ENCODE measurements at regions not wholly inside any gene's neighbourhood (a gene's known extent, or its start where the extent isn't known, plus 50 kb on each side); places are given as distances from the start of the nearest gene placed in this dataset.
"Not testable (repeated sequence)": the region's sequence is repeated elsewhere in the genome, so short reads cannot be mapped to it uniquely, and the experiment has no call there.

DNA sequence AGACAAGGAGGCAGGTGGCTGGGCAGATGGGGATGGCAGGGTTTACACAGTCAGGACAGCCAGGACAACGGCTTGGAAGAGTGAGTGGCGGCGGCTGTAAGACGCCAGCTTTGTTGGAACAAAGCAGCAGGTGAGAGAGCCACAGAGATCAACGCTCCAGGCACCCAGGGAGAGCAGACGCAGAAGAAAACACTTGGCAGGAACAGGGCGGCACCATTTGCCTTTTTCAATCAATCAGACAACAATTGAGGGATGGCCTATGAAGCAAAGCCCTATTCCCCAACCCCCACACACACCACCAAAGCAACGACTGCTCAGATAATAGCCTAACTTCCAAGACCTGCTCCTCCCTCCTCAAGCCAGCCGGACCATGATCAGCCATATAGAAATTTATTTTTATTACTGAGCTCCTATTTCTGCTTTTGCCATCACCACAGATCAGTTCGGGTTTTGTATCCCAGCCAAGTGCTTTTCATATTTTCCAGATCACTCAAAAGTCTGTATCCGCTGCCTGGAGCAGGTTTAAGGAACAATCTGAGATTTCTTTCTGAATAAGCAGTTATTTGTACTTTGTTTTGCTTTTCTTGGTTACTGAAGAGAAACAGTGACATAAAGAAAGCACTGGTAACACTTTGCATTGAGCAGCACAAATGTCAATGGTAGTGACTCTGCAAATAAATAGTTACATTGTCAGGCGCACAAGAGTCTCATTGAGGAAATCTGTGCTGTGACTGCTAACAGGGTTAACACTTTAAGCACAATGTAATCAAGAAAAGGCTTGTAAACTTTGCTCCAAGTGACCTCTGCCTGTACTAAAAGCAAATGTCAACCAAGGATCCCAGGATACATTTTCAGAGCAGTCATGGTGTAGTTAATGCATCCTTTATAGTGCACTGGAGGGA lies 81.8 kb upstream of the RBPJ start:
- TF ChIP-seq, protein P1, sequence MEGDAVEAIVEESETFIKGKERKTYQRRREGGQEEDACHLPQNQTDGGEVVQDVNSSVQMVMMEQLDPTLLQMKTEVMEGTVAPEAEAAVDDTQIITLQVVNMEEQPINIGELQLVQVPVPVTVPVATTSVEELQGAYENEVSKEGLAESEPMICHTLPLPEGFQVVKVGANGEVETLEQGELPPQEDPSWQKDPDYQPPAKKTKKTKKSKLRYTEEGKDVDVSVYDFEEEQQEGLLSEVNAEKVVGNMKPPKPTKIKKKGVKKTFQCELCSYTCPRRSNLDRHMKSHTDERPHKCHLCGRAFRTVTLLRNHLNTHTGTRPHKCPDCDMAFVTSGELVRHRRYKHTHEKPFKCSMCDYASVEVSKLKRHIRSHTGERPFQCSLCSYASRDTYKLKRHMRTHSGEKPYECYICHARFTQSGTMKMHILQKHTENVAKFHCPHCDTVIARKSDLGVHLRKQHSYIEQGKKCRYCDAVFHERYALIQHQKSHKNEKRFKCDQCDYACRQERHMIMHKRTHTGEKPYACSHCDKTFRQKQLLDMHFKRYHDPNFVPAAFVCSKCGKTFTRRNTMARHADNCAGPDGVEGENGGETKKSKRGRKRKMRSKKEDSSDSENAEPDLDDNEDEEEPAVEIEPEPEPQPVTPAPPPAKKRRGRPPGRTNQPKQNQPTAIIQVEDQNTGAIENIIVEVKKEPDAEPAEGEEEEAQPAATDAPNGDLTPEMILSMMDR (IDR thresholded peaks at IDR 0.05; ENCODE audit: insufficient read depth, low read depth, low read length): no peak
- ChIA-PET CTCF (interaction anchor here (0.6 to 1.7 kb wide), 2 partner anchors 59 to 78 kb away, joined by 3 to 5 read pairs; no protein-coding TSS in a partner anchor), POLR2A (no interaction called here)
- no peaks in the 10 kb centered on the region for H3K36me3 ChIP-seq (ENCODE audit: control insufficient read depth, insufficient read depth, low read length)
- H3K27me3 ChIP-seq (ENCODE audit: control insufficient read depth, insufficient read depth, low read length): no peaks in the 10 kb centered on the region
- DNase-seq (ENCODE audit: low read depth): no peak
- no peak overlapping the region for H3K4me3 ChIP-seq (ENCODE audit: low read depth, low read length)

DNA sequence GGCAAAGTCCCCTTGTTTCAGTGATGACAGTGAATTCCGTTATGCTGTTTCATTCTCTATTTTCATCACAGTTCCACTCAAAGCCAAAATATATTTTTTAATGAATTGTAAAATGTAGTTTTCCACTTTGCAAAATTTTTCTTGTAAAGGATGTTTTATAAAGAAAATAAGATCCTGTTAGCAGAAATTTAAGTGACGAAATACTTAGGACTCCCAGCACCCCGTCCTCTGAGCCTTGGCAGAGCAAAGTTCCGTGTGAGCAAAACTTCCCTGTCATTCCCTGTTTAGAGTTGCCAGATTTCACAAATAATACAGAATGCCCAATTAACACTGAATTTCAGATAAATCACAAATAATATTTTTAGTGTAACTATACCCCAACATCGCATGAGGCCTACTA lies 81.0 kb upstream of the RBPJ start:
- no peak for DNase-seq (ENCODE audit: low read depth)
- H3K36me3 ChIP-seq (ENCODE audit: control insufficient read depth, insufficient read depth, low read length): no peaks in the 10 kb centered on the region
- CTCF ChIA-PET: no interaction called here
- no peak overlapping the region for H3K4me3 ChIP-seq (ENCODE audit: low read depth, low read length)
- POLR2A ChIA-PET: no interaction called here
- H3K27me3 ChIP-seq (ENCODE audit: control insufficient read depth, insufficient read depth, low read length): no peaks in the 10 kb centered on the region
- TF ChIP-seq, protein P1 (IDR thresholded peaks at IDR 0.05; ENCODE audit: insufficient read depth, low read depth, low read length): no peak

DNA sequence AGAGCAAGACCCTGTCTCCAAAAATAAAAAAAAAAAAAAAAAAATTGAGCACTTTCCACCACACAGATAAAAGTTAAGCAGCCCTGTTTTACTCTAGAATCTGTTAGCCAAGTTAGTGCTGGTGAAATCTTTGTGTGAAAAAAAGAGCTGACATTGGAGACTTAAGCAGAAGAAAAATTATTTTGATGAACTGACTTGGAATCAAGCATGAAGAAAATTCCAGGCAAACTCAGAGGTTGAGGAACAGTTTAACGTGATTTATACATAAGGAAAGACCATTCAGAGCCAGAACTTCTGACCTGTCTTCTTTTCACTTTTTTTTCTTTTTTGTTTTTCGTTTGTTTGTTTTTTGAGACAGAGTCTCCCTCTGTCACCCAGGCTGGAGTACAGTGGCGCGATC lies 79.6 kb upstream of the RBPJ start:
- ChIA-PET CTCF (no interaction called here), POLR2A (no interaction called here)
- no peak overlapping the region for H3K4me3 ChIP-seq (ENCODE audit: low read depth, low read length)
- TF ChIP-seq, protein P1 (IDR thresholded peaks at IDR 0.05; ENCODE audit: insufficient read depth, low read depth, low read length): no peak
- H3K36me3 ChIP-seq (ENCODE audit: control insufficient read depth, insufficient read depth, low read length): no peaks in the 10 kb centered on the region
- DNase-seq (ENCODE audit: low read depth): no peak
- H3K27me3 ChIP-seq (ENCODE audit: control insufficient read depth, insufficient read depth, low read length): no peaks in the 10 kb centered on the region

DNA sequence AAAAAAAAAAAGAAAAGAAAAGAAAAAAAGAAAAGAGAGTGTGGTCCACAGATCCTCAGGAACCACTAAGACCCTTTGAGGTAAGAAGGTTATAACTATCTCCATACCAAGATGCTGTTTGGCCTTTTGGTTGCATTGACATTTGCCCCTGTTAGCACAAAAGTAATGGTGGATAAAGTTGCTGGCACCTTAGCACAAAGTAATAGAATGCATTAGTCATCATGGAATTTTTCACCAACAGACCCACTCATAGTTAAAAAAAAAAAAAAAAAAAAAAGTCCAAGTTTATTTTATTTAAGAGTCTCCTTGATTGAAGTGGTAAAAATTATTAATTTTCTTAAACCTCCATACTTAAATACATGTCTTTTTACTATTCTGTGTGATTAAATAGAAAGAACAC lies 78.4 kb upstream of the RBPJ start:
- ChIA-PET POLR2A (no interaction called here), CTCF (no interaction called here)
- Histone ChIP-seq H3K36me3 (ENCODE audit: control insufficient read depth, insufficient read depth, low read length) (no peaks in the 10 kb centered on the region), H3K27me3 (ENCODE audit: control insufficient read depth, insufficient read depth, low read length) (no peaks in the 10 kb centered on the region), H3K4me3 (ENCODE audit: low read depth, low read length) (no peak overlapping the region)
- no peak for DNase-seq (ENCODE audit: low read depth)
- TF ChIP-seq, protein P1 (IDR thresholded peaks at IDR 0.05; ENCODE audit: insufficient read depth, low read depth, low read length): no peak

DNA sequence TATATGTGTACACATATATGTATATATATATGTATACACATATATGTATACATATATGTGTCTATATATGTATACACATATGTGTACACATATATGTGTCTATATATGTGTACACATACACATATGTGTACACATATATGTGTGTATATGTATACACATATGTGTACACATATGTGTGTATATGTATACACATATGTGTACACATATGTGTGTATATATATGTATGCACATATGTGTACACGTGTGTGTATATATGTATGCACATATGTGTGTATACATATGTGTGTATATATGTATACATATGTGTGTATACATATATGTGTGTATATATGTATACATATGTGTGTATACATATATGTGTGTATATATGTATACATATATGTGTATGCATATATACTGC lies 76.7 kb upstream of the RBPJ start:
- POLR2A ChIA-PET; DNase-seq (ENCODE audit: low read depth); H3K36me3 ChIP-seq (ENCODE audit: control insufficient read depth, insufficient read depth, low read length); H3K4me3 ChIP-seq (ENCODE audit: low read depth, low read length); H3K27me3 ChIP-seq (ENCODE audit: control insufficient read depth, insufficient read depth, low read length); CTCF ChIA-PET: not testable (repeated sequence)

DNA sequence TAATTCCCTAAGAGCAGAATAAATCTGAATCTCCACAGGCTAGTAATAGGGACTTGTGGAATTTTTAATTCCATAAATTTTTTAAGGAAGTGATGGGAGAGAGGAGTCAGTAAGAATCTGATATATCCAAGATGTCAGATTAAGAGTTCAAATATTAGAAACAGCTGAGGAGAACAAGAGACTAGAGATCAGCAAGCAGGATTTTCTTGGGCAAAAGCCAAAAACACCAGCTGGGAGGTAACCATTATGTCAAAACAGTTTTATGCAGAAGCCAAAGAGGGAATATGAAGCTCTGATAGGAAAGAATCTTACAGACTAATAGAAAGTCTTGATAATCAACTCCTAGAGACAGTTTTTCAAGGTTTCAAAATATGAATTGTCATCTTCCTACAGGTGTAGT lies 72.2 kb upstream of the RBPJ start:
- CTCF ChIA-PET: no interaction called here
- H3K36me3 ChIP-seq (ENCODE audit: control insufficient read depth, insufficient read depth, low read length): no peaks in the 10 kb centered on the region
- H3K4me3 ChIP-seq (ENCODE audit: low read depth, low read length): no peak overlapping the region
- POLR2A ChIA-PET: no interaction called here
- TF ChIP-seq, protein P1 (IDR thresholded peaks at IDR 0.05; ENCODE audit: insufficient read depth, low read depth, low read length): no peak
- no peak for DNase-seq (ENCODE audit: low read depth)
- no peaks in the 10 kb centered on the region for H3K27me3 ChIP-seq (ENCODE audit: control insufficient read depth, insufficient read depth, low read length)
